ENCODE measurements at regions not wholly inside any gene's neighbourhood (a gene's known extent, or its start where the extent isn't known, plus 50 kb on each side); places are given as distances from the start of the nearest gene placed in this dataset.

GRCh38 chr10:130254243-130254642 is 118.1 kb downstream of the GLRX3 start:
- TF ChIP-seq CTCF (IDR thresholded peaks at IDR 0.05; ENCODE audit: insufficient read depth, low read length, poor library complexity, severe bottlenecking) = no peak
- Histone ChIP-seq H3K27me3 (ENCODE audit: control insufficient read depth, insufficient read depth, low read length) (no peaks in the 10 kb centered on the region), H3K4me3 (ENCODE audit: low read depth, low read length) (no peak overlapping the region), H3K36me3 (ENCODE audit: control insufficient read depth, insufficient read depth, low read length) (no peaks in the 10 kb centered on the region)
- no peak for DNase-seq (ENCODE audit: low read depth)

- TF ChIP-seq CTCF (IDR thresholded peaks at IDR 0.05; ENCODE audit: insufficient read depth, low read length, poor library complexity, severe bottlenecking) = no peak
- no peaks in the 10 kb centered on the region for H3K36me3 ChIP-seq (ENCODE audit: control insufficient read depth, insufficient read depth, low read length)
These were observed 118.5 kb downstream of the GLRX3 start for GRCh38 chr10:130254662-130255061.

GRCh38 chr10:130255777-130256176 is 119.6 kb downstream of the GLRX3 start:
- H3K27me3 ChIP-seq (ENCODE audit: control insufficient read depth, insufficient read depth, low read length) = no peaks in the 10 kb centered on the region
- no peak for DNase-seq (ENCODE audit: low read depth)
- no peak for TF ChIP-seq CTCF (IDR thresholded peaks at IDR 0.05; ENCODE audit: insufficient read depth, low read length, poor library complexity, severe bottlenecking)

More at GRCh38 chr10:130254662-130255061, 118.5 kb downstream of the GLRX3 start:
- Histone ChIP-seq H3K27me3 (ENCODE audit: control insufficient read depth, insufficient read depth, low read length) (no peaks in the 10 kb centered on the region), H3K4me3 (ENCODE audit: low read depth, low read length) (no peak overlapping the region)
- no peak for DNase-seq (ENCODE audit: low read depth)

GRCh38 chr10:130257897-130258296 is 121.7 kb downstream of the GLRX3 start:
- Histone ChIP-seq H3K27me3 (ENCODE audit: control insufficient read depth, insufficient read depth, low read length) (no peaks in the 10 kb centered on the region), H3K4me3 (ENCODE audit: low read depth, low read length) (no peak overlapping the region), H3K36me3 (ENCODE audit: control insufficient read depth, insufficient read depth, low read length) (no peaks in the 10 kb centered on the region)
- TF ChIP-seq CTCF (IDR thresholded peaks at IDR 0.05; ENCODE audit: insufficient read depth, low read length, poor library complexity, severe bottlenecking) = no peak
- DNase-seq (ENCODE audit: low read depth) = no peak

More at GRCh38 chr10:130255777-130256176, 119.6 kb downstream of the GLRX3 start:
- Histone ChIP-seq H3K4me3 (ENCODE audit: low read depth, low read length) (no peak overlapping the region), H3K36me3 (ENCODE audit: control insufficient read depth, insufficient read depth, low read length) (no peaks in the 10 kb centered on the region)

GRCh38 chr10:130259380-130259779 is 123.2 kb downstream of the GLRX3 start:
- Histone ChIP-seq H3K36me3 (ENCODE audit: control insufficient read depth, insufficient read depth, low read length) (no peaks in the 10 kb centered on the region), H3K4me3 (ENCODE audit: low read depth, low read length) (no peak overlapping the region), H3K27me3 (ENCODE audit: control insufficient read depth, insufficient read depth, low read length) (no peaks in the 10 kb centered on the region)
- DNase-seq (ENCODE audit: low read depth) = no peak
- no peak for TF ChIP-seq CTCF (IDR thresholded peaks at IDR 0.05; ENCODE audit: insufficient read depth, low read length, poor library complexity, severe bottlenecking)

GRCh38 chr10:130261306-130261705 is 125.1 kb downstream of the GLRX3 start:
- DNase-seq (ENCODE audit: low read depth) = no peak
- H3K27me3 ChIP-seq (ENCODE audit: control insufficient read depth, insufficient read depth, low read length) = no peaks in the 10 kb centered on the region
- no peak overlapping the region for H3K4me3 ChIP-seq (ENCODE audit: low read depth, low read length)
- no peak for TF ChIP-seq CTCF (IDR thresholded peaks at IDR 0.05; ENCODE audit: insufficient read depth, low read length, poor library complexity, severe bottlenecking)
- no peaks in the 10 kb centered on the region for H3K36me3 ChIP-seq (ENCODE audit: control insufficient read depth, insufficient read depth, low read length)
